VCaP (cell line): ENCODE measurements at regions not wholly inside any gene's neighbourhood (a gene's known extent, or its start where the extent isn't known, plus 50 kb on each side); places are given as distances from the start of the nearest gene placed in this dataset.

ENCODE experiments used
- H3K27ac ChIP-seq: fragments of 450-650 bp; 2 replicates; pipeline ENCODE4 v1.5.1; 2017
- TF ChIP-seq, protein P1 (sequence below): fragments of 450-650 bp; conservative IDR thresholded peaks from 2 replicates; pipeline ENCODE4 v1.5.1; 2017; ENCODE audit warnings: mild to moderate bottlenecking, moderate library complexity

DNA sequence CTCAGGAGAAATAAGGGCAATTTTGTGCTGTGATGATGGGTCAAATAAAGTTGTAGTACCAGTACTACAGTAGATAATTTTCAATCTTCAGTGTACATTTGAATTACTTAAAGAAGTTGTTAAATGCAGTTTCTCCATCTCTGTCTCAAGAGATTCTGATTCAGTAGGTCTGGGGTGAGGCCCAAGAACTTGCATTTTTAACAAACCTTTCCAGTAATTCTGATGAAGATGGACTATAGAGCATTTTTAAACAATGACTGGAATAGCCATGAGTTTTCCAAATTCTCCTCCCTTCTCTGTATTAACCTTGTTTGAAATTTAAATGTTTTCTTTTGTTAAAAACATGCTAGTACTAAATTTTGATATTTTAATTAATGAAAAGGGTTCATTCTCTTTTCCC is 127.0 kb upstream of the CD96 start:
- TF ChIP-seq, protein P1, sequence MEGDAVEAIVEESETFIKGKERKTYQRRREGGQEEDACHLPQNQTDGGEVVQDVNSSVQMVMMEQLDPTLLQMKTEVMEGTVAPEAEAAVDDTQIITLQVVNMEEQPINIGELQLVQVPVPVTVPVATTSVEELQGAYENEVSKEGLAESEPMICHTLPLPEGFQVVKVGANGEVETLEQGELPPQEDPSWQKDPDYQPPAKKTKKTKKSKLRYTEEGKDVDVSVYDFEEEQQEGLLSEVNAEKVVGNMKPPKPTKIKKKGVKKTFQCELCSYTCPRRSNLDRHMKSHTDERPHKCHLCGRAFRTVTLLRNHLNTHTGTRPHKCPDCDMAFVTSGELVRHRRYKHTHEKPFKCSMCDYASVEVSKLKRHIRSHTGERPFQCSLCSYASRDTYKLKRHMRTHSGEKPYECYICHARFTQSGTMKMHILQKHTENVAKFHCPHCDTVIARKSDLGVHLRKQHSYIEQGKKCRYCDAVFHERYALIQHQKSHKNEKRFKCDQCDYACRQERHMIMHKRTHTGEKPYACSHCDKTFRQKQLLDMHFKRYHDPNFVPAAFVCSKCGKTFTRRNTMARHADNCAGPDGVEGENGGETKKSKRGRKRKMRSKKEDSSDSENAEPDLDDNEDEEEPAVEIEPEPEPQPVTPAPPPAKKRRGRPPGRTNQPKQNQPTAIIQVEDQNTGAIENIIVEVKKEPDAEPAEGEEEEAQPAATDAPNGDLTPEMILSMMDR, result no peak
- H3K27ac ChIP-seq, result no peak overlapping the region

DNA sequence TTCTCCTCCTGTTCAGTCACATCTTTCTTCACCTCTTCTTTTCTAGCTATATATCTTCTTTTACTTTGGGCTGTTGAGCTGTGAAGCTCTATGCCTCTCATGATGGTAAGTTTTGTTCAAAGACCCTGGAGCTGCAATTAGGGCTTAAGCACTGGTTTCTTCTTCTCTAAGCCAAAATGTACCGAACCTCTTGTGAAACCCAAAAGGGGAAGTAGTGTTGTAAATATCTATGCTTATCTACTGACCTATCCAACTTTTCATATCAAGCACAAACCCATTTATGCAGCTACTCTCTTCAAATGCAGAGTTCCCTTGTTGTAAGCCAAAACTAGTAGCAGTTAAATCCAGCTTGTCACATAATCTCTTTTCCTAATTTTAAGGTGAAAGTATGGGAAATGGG is 123.6 kb upstream of the CD96 start:
- TF ChIP-seq, protein P1, result no peak
- no peak overlapping the region for H3K27ac ChIP-seq

DNA sequence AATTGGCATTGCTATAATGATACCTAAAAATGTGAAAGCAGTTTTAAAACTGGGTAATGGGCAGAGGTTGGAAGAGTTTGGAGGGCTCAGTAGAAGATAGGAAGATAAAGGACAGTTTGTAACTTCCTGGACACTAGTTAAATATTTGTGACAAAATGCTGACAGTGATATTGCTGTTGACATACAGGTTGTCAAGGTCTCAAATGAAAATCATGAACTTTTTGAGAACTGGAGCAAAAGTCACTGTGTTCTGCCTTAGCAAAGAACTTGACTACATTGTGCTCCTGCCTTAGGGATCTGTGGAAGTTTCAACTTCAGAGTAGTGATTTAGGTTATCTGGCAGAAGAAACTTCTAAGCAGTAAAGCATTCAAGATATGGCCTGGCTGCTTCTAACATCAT is 113.7 kb upstream of the CD96 start:
- peak overlapping the region; percentile 19; the same call in 1 of the 2 replicates for H3K27ac ChIP-seq
- TF ChIP-seq, protein P1, result no peak

DNA sequence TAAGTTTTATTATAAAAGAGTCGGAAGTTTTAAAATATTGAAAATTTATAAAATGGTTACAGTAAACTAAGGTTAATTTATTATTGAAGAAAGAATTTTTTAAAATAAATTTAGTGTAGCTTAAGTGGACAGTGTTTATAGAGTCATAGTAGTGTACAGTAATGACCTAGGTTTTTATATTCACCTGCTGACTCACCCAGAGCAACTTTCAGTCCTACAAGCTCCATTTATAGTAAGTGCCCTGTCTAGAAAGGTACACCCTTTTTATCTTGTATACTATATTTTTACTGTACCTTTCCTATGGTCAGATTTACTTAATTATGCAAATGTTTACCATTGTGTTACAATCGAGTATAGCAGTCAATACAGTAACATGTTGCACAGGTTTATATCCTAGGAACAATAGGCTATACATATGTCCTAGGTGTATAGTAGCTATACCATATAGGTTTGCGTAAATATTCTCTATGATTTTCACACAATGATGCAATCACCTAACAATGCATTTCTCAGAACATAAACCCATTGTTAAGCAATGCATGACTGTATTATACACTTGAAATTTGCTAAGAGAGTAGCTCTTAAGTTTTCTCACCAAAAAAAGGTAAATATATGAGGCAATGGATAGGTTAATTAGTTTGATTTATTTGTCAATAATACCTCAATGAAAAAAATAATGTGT is 106.9 kb upstream of the CD96 start:
- TF ChIP-seq, protein P1, result no peak
- H3K27ac ChIP-seq, result no peak overlapping the region

DNA sequence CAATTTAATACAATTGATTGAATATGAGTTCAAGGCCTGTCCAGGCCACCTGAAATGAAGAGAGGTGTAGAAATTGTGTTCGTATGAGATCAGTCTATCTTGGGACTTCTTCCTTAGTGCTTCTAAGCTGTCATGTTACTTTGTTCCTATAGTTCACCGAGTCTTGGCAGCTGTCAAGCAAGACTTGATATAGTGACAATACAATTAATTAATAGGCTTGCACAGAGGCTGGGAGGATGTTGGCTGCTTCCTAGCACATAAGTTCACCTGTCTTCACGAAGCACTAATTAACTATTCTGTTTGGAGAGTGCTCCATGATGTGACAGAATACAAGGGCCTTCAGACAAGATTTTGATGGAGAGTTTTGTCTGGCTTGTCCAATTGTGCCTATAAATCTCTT is 103.7 kb upstream of the CD96 start:
- TF ChIP-seq, protein P1, result no peak
- no peak overlapping the region for H3K27ac ChIP-seq

DNA sequence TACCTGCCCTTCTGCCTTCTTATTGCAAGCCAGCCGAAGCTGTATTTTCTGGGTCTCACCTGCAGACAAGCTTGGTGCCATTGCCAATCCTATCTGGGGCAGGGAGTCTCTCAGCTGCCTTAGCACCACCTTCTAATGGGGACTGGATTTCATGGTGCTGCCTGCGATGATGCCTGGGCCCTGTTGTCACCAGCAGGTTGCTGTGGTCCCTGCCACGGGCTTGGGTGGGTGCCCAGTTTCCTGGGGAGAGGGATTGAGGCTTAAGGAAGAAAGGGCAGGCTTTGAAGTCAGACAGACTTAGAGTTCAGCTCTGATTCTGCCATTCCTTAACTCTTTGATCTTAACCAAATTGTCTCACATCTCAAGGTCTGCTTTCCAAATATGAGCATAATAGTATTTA is 87.4 kb upstream of the CD96 start:
- TF ChIP-seq, protein P1, result no peak
- no peak overlapping the region for H3K27ac ChIP-seq

DNA sequence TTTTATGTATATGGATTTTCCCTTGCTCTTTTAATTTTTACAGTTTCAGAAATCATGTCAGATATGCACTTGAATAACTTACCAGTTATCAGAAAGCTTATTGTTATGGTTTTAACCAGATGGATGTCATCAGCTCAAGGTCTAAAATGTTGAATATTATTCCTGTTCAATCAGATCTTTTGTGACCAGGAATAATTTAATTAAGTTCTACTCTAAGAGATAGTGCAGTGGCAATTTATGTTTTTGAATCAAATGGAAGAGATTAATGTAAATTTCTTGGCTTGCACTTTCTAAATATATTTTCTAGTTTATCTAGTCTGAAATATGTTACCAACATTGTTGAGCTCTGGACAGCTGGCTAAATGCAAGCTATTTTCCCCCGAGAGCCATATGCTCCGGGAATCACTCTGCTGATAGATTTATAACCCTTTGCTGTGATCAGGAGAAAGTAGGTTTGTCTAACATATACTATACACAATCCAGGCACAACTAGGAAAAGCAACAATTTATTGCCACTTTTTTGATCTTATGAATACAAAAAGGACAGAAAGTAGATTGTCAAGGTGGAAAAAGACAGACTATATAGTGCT is 76.8 kb upstream of the CD96 start:
- H3K27ac ChIP-seq, result no peak overlapping the region
- TF ChIP-seq, protein P1, result no peak
